ENCODE measurements at regions not wholly inside any gene's neighbourhood (a gene's known extent, or its start where the extent isn't known, plus 50 kb on each side); places are given as distances from the start of the nearest gene placed in this dataset.

GRCh38 chr22:26779108-26779507, 121.7 kb downstream of the MIAT start:
- H3K4me3 ChIP-seq (ENCODE audit: low read depth, low read length) = no peak overlapping the region
- H3K27ac ChIP-seq (ENCODE audit: low read depth) = no peak overlapping the region

GRCh38 chr22:26779929-26780328, 122.5 kb downstream of the MIAT start:
- no peak overlapping the region for H3K4me3 ChIP-seq (ENCODE audit: low read depth, low read length)
- DNase-seq (ENCODE audit: extremely low spot score) = no peak
- H3K4me1 ChIP-seq (ENCODE audit: insufficient read depth) = no peaks in the 10 kb centered on the region
- 97% methylated on average over 3 of the region's 3 CpGs for WGBS
- H3K36me3 ChIP-seq (ENCODE audit: insufficient read depth) = peaks cover 4% of the 10 kb centered on the region
- no peak overlapping the region for H3K27ac ChIP-seq (ENCODE audit: low read depth)

More at GRCh38 chr22:26779108-26779507, 121.7 kb downstream of the MIAT start:
- DNase-seq (ENCODE audit: extremely low spot score) = no peak
- Histone ChIP-seq H3K36me3 (ENCODE audit: insufficient read depth) (peaks cover 6% of the 10 kb centered on the region), H3K4me1 (ENCODE audit: insufficient read depth) (no peaks in the 10 kb centered on the region)
- WGBS = 90% methylated on average over 3 of the region's 3 CpGs

- H3K4me1 ChIP-seq (ENCODE audit: insufficient read depth) = no peaks in the 10 kb centered on the region
- peaks cover 4% of the 10 kb centered on the region for H3K36me3 ChIP-seq (ENCODE audit: insufficient read depth)
- H3K4me3 ChIP-seq (ENCODE audit: low read depth, low read length) = no peak overlapping the region
- H3K27ac ChIP-seq (ENCODE audit: low read depth) = no peak overlapping the region
- no peak for DNase-seq (ENCODE audit: extremely low spot score)
Measured at GRCh38 chr22:26780521-26780920, 123.1 kb downstream of the MIAT start.

- WGBS = 95% methylated on average over 2 of the region's 2 CpGs
- Histone ChIP-seq H3K27ac (ENCODE audit: low read depth) (no peak overlapping the region), H3K36me3 (ENCODE audit: insufficient read depth) (peaks cover 4% of the 10 kb centered on the region), H3K4me1 (ENCODE audit: insufficient read depth) (no peaks in the 10 kb centered on the region), H3K4me3 (ENCODE audit: low read depth, low read length) (no peak overlapping the region)
- DNase-seq (ENCODE audit: extremely low spot score) = no peak
Measured at GRCh38 chr22:26781062-26781461, 123.7 kb downstream of the MIAT start.

- no peak overlapping the region for H3K27ac ChIP-seq (ENCODE audit: low read depth)
- peaks cover 4% of the 10 kb centered on the region for H3K36me3 ChIP-seq (ENCODE audit: insufficient read depth)
- no peak for DNase-seq (ENCODE audit: extremely low spot score)
- no peak overlapping the region for H3K4me3 ChIP-seq (ENCODE audit: low read depth, low read length)
- H3K4me1 ChIP-seq (ENCODE audit: insufficient read depth) = no peaks in the 10 kb centered on the region
- 91% methylated on average over 15 of the region's 15 CpGs for WGBS
Measured at GRCh38 chr22:26781596-26781995, 124.2 kb downstream of the MIAT start.

GRCh38 chr22:26783885-26784284, 126.5 kb downstream of the MIAT start:
- H3K27ac ChIP-seq (ENCODE audit: low read depth) = no peak overlapping the region
- H3K4me1 ChIP-seq (ENCODE audit: insufficient read depth) = no peaks in the 10 kb centered on the region
- no peak for DNase-seq (ENCODE audit: extremely low spot score)
- no peak overlapping the region for H3K4me3 ChIP-seq (ENCODE audit: low read depth, low read length)
- peaks cover 4% of the 10 kb centered on the region for H3K36me3 ChIP-seq (ENCODE audit: insufficient read depth)
- 45% methylated on average over 18 of the region's 18 CpGs for WGBS

- Histone ChIP-seq H3K27ac (ENCODE audit: low read depth) (no peak overlapping the region), H3K4me1 (ENCODE audit: insufficient read depth) (no peaks in the 10 kb centered on the region), H3K36me3 (ENCODE audit: insufficient read depth) (peaks cover 3% of the 10 kb centered on the region), H3K4me3 (ENCODE audit: low read depth, low read length) (no peak overlapping the region)
- no peak for DNase-seq (ENCODE audit: extremely low spot score)
- over 99% methylated on average over 6 of the region's 6 CpGs for WGBS
Measured at GRCh38 chr22:26784772-26785171, 127.4 kb downstream of the MIAT start.

- Histone ChIP-seq H3K27ac (ENCODE audit: low read depth) (no peak overlapping the region), H3K36me3 (ENCODE audit: insufficient read depth) (no peaks in the 10 kb centered on the region), H3K4me1 (ENCODE audit: insufficient read depth) (no peaks in the 10 kb centered on the region), H3K4me3 (ENCODE audit: low read depth, low read length) (no peak overlapping the region)
- WGBS = 91% methylated on average over 5 of the region's 5 CpGs
- DNase-seq (ENCODE audit: extremely low spot score) = no peak
Measured at GRCh38 chr22:26785932-26786331, 128.5 kb downstream of the MIAT start.

- DNase-seq (ENCODE audit: extremely low spot score) = no peak
- WGBS = 92% methylated on average over 9 of the region's 9 CpGs
- H3K36me3 ChIP-seq (ENCODE audit: insufficient read depth) = no peaks in the 10 kb centered on the region
- no peak overlapping the region for H3K4me3 ChIP-seq (ENCODE audit: low read depth, low read length)
- no peak overlapping the region for H3K27ac ChIP-seq (ENCODE audit: low read depth)
- H3K4me1 ChIP-seq (ENCODE audit: insufficient read depth) = no peaks in the 10 kb centered on the region
Measured at GRCh38 chr22:26786398-26786797, 129.0 kb downstream of the MIAT start.

GRCh38 chr22:26789951-26790350, 132.6 kb downstream of the MIAT start:
- H3K4me1 ChIP-seq (ENCODE audit: insufficient read depth) = no peaks in the 10 kb centered on the region
- no peak overlapping the region for H3K27ac ChIP-seq (ENCODE audit: low read depth)
- no peaks in the 10 kb centered on the region for H3K36me3 ChIP-seq (ENCODE audit: insufficient read depth)
- H3K4me3 ChIP-seq (ENCODE audit: low read depth, low read length) = no peak overlapping the region
- 70% methylated on average over 6 of the region's 6 CpGs for WGBS
- no peak for DNase-seq (ENCODE audit: extremely low spot score)

GRCh38 chr22:26792522-26792921, 135.1 kb downstream of the MIAT start:
- 96% methylated on average over 8 of the region's 8 CpGs for WGBS
- DNase-seq (ENCODE audit: extremely low spot score) = no peak
- Histone ChIP-seq H3K4me1 (ENCODE audit: insufficient read depth) (no peaks in the 10 kb centered on the region), H3K27ac (ENCODE audit: low read depth) (no peak overlapping the region), H3K36me3 (ENCODE audit: insufficient read depth) (no peaks in the 10 kb centered on the region), H3K4me3 (ENCODE audit: low read depth, low read length) (no peak overlapping the region)

GRCh38 chr22:26796785-26797184, 139.4 kb downstream of the MIAT start:
- Histone ChIP-seq H3K36me3 (ENCODE audit: insufficient read depth) (no peaks in the 10 kb centered on the region), H3K4me1 (ENCODE audit: insufficient read depth) (no peaks in the 10 kb centered on the region), H3K27ac (ENCODE audit: low read depth) (no peak overlapping the region), H3K4me3 (ENCODE audit: low read depth, low read length) (no peak overlapping the region)
- no peak for DNase-seq (ENCODE audit: extremely low spot score)
- WGBS = 97% methylated on average over 12 of the region's 12 CpGs

GRCh38 chr22:26797910-26798309, 140.5 kb downstream of the MIAT start:
- DNase-seq (ENCODE audit: extremely low spot score) = no peak
- Histone ChIP-seq H3K27ac (ENCODE audit: low read depth) (no peak overlapping the region), H3K36me3 (ENCODE audit: insufficient read depth) (no peaks in the 10 kb centered on the region)

GRCh38 chr22:26798462-26799065, 141.2 kb downstream of the MIAT start:
- no peak for DNase-seq (ENCODE audit: extremely low spot score)
- Histone ChIP-seq H3K36me3 (ENCODE audit: insufficient read depth) (no peaks in the 10 kb centered on the region), H3K27ac (ENCODE audit: low read depth) (no peak overlapping the region), H3K4me1 (ENCODE audit: insufficient read depth) (no peaks in the 10 kb centered on the region), H3K4me3 (ENCODE audit: low read depth, low read length) (no peak overlapping the region)
- 63% methylated on average over 19 of the region's 19 CpGs for WGBS

More at GRCh38 chr22:26797910-26798309, 140.5 kb downstream of the MIAT start:
- Histone ChIP-seq H3K4me1 (ENCODE audit: insufficient read depth) (no peaks in the 10 kb centered on the region), H3K4me3 (ENCODE audit: low read depth, low read length) (no peak overlapping the region)
- 98% methylated on average over 8 of the region's 8 CpGs for WGBS

- H3K36me3 ChIP-seq (ENCODE audit: insufficient read depth) = no peaks in the 10 kb centered on the region
- H3K4me3 ChIP-seq (ENCODE audit: low read depth, low read length) = no peak overlapping the region
- no peak for DNase-seq (ENCODE audit: extremely low spot score)
- WGBS = 31% methylated on average over 7 of the region's 7 CpGs
- no peaks in the 10 kb centered on the region for H3K4me1 ChIP-seq (ENCODE audit: insufficient read depth)
- no peak overlapping the region for H3K27ac ChIP-seq (ENCODE audit: low read depth)
Measured at GRCh38 chr22:26800858-26801257, 143.5 kb downstream of the MIAT start.
